SIG-M5 treated with dmso at 0.1 percent for 504 hours (cell line): ENCODE measurements at regions not wholly inside any gene's neighbourhood (a gene's known extent, or its start where the extent isn't known, plus 50 kb on each side); places are given as distances from the start of the nearest gene placed in this dataset.
"Not testable (repeated sequence)": the region's sequence is repeated elsewhere in the genome, so short reads cannot be mapped to it uniquely, and the experiment has no call there.

Experiments used
- DNase-seq: peaks from one replicate; lab custom pipeline; 2025; ENCODE audit not compliant: unreplicated experiment; lab: John Stamatoyannopoulos, UW

GRCh38 chr7:81235997-81236396 is 317.1 kb upstream of the SEMA3C start:
- no peak for DNase-seq

- DNase-seq, result no peak
Measured at GRCh38 chr7:81234896-81235295, 316.0 kb upstream of the SEMA3C start.

- DNase-seq, result no peak
Measured at GRCh38 chr7:81233208-81233940, 314.5 kb upstream of the SEMA3C start.

- DNase-seq, result no peak
Measured at GRCh38 chr7:81232084-81232799, 313.4 kb upstream of the SEMA3C start.

- no peak for DNase-seq
Measured at GRCh38 chr7:81231301-81231838, 312.5 kb upstream of the SEMA3C start.

GRCh38 chr7:81226234-81226633 is 307.4 kb upstream of the SEMA3C start:
- no peak for DNase-seq

- DNase-seq, result not testable (repeated sequence)
Measured at GRCh38 chr7:81222692-81223091, 303.8 kb upstream of the SEMA3C start.

- no peak for DNase-seq
Measured at GRCh38 chr7:81221527-81222217, 302.8 kb upstream of the SEMA3C start.

GRCh38 chr7:81218480-81219106 is 299.7 kb upstream of the SEMA3C start:
- no peak for DNase-seq

GRCh38 chr7:81213394-81213793 is 294.5 kb upstream of the SEMA3C start:
- no peak for DNase-seq

- no peak for DNase-seq
Measured at GRCh38 chr7:81211934-81212320, 293.1 kb upstream of the SEMA3C start.

GRCh38 chr7:81211204-81211933 is 292.5 kb upstream of the SEMA3C start:
- DNase-seq, result no peak

GRCh38 chr7:81210137-81211064 is 291.6 kb upstream of the SEMA3C start:
- no peak for DNase-seq

GRCh38 chr7:81209059-81209458 is 290.2 kb upstream of the SEMA3C start:
- no peak for DNase-seq

- DNase-seq, result no peak
Measured at GRCh38 chr7:81207801-81208200, 288.9 kb upstream of the SEMA3C start.

GRCh38 chr7:81206667-81207360 is 288.0 kb upstream of the SEMA3C start:
- DNase-seq, result no peak

- DNase-seq, result no peak
Measured at GRCh38 chr7:81206217-81206616, 287.4 kb upstream of the SEMA3C start.

- no peak for DNase-seq
Measured at GRCh38 chr7:81201188-81201587, 282.3 kb upstream of the SEMA3C start.

GRCh38 chr7:81198766-81199165 is 279.9 kb upstream of the SEMA3C start:
- DNase-seq, result no peak
